HG03095 (cell line): ENCODE measurements at regions not wholly inside any gene's neighbourhood (a gene's known extent, or its start where the extent isn't known, plus 50 kb on each side); places are given as distances from the start of the nearest gene placed in this dataset.
"Not testable (repeated sequence)": the region's sequence is repeated elsewhere in the genome, so short reads cannot be mapped to it uniquely, and the experiment has no call there.

ENCODE experiments used
- ATAC-seq: cut with Tn5 transposase; IDR thresholded peaks from one replicate; pipeline ENCODE4 v1.9.1; 2021; ENCODE audit warnings: moderate library complexity; ENCODE audit not compliant: unreplicated experiment

- ATAC-seq: no peak
Observed at GRCh38 chr20:47866480-47866879, 81.2 kb upstream of the SULF2 start.

GRCh38 chr20:47865912-47866311 is 80.6 kb upstream of the SULF2 start:
- ATAC-seq: no peak

GRCh38 chr20:47865451-47865850 is 80.2 kb upstream of the SULF2 start:
- ATAC-seq: no peak

GRCh38 chr20:47863981-47864380 is 78.7 kb upstream of the SULF2 start:
- ATAC-seq: no peak

GRCh38 chr20:47863315-47863965 is 78.2 kb upstream of the SULF2 start:
- ATAC-seq: no peak

- no peak for ATAC-seq
Observed at GRCh38 chr20:47862574-47863240, 77.4 kb upstream of the SULF2 start.

- no peak for ATAC-seq
Observed at GRCh38 chr20:47861116-47861515, 75.8 kb upstream of the SULF2 start.

GRCh38 chr20:47860049-47860830 is 75.0 kb upstream of the SULF2 start:
- ATAC-seq: no peak

GRCh38 chr20:47859278-47859677 is 74.0 kb upstream of the SULF2 start:
- no peak for ATAC-seq

- ATAC-seq: no peak
Observed at GRCh38 chr20:47857569-47858464, 72.5 kb upstream of the SULF2 start.

GRCh38 chr20:47857187-47857568 is 71.9 kb upstream of the SULF2 start:
- ATAC-seq: no peak

GRCh38 chr20:47855799-47856198 is 70.5 kb upstream of the SULF2 start:
- no peak for ATAC-seq

GRCh38 chr20:47854687-47855212 is 69.5 kb upstream of the SULF2 start:
- ATAC-seq: no peak

- no peak for ATAC-seq
Observed at GRCh38 chr20:47851774-47852173, 66.5 kb upstream of the SULF2 start.

- ATAC-seq: no peak
Observed at GRCh38 chr20:47850146-47850545, 64.9 kb upstream of the SULF2 start.

- no peak for ATAC-seq
Observed at GRCh38 chr20:47849596-47849995, 64.3 kb upstream of the SULF2 start.

GRCh38 chr20:47849006-47849405 is 63.7 kb upstream of the SULF2 start:
- no peak for ATAC-seq

- ATAC-seq: not testable (repeated sequence)
Observed at GRCh38 chr20:47848534-47848933, 63.3 kb upstream of the SULF2 start.

GRCh38 chr20:47847884-47848485 is 62.7 kb upstream of the SULF2 start:
- ATAC-seq: no peak

- ATAC-seq: not testable (repeated sequence)
Observed at GRCh38 chr20:47847220-47847619, 61.9 kb upstream of the SULF2 start.
